Astrocyte of the hippocampus (primary cell): ENCODE measurements at regions not wholly inside any gene's neighbourhood (a gene's known extent, or its start where the extent isn't known, plus 50 kb on each side); places are given as distances from the start of the nearest gene placed in this dataset.
A peak's percentile ranks its signal among the peaks of the same experiment; 100 is the strongest.

ENCODE experiments used
- DNase-seq: peaks from one replicate; pipeline ENCODE4 v3.0.0; 2011; ENCODE audit warnings: low read depth, low spot score

- peak; percentile 60 for DNase-seq
Measured at GRCh38 chr18:40904295-40904694, 1050.7 kb upstream of the PIK3C3 start.

DNA sequence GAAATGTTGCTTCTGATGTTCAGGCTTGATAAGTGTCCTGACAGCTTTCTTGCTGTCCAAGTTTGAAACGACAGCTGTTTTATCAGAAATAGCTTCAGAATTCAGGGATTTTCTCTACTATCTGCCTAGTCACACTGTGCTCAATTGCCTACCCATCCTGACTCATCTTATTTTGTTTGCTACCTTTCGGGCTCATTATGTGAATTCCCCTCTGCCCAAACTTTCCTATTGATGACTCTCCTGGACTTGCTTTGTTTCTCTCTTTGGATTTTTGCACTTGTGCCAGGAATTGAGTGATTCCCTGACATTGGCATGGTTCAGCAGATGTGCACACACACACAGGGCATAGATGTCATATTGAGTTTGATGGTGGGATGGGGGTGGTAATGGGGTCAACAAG lies 1052.6 kb upstream of the PIK3C3 start:
- DNase-seq: peak; percentile 1

DNA sequence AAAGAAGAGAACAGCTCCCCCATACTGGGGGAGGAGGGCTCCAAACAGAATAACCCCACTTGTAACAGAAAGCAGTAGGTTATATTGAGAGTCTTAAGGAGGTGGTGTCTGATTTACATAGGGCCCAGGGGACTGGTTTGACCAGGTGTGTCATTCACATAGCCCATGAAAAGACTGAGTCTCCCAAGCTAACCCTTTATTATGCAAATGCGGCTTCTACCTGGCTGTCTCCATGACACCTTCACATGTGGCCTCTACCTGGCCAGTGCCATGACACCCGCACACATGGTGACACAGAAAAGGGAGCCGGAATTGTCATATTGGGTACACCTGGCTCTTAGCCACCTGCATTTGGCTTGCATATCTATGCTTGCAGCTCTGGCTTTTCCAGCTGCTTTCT lies 1057.2 kb upstream of the PIK3C3 start:
- no peak for DNase-seq

GRCh38 chr18:40883271-40883670 lies 1071.8 kb upstream of the PIK3C3 start:
- no peak for DNase-seq

GRCh38 chr18:40882468-40882867 lies 1072.6 kb upstream of the PIK3C3 start:
- no peak for DNase-seq

DNA sequence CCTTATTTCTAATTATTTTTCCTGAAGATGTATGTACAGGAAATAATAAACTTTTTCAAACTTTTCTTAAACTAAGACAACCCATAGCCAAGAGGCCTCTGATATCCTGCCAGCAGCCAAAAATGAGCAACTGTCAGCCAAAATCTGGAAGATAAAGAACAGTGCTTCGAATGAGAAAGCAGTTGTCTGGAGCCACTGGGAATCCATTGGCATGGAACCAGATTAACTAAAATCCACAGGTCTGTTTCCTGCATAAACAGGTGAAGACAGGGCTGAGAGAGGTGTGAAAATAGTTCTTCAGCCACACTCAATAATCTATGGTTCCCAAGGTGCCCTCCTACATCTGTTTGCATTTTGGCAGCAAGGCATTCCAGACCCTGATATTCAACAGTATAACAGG lies 1076.7 kb upstream of the PIK3C3 start:
- DNase-seq: no peak

- DNase-seq: peak; percentile 89
Measured at GRCh38 chr18:40877096-40877495, 1077.9 kb upstream of the PIK3C3 start.

DNA sequence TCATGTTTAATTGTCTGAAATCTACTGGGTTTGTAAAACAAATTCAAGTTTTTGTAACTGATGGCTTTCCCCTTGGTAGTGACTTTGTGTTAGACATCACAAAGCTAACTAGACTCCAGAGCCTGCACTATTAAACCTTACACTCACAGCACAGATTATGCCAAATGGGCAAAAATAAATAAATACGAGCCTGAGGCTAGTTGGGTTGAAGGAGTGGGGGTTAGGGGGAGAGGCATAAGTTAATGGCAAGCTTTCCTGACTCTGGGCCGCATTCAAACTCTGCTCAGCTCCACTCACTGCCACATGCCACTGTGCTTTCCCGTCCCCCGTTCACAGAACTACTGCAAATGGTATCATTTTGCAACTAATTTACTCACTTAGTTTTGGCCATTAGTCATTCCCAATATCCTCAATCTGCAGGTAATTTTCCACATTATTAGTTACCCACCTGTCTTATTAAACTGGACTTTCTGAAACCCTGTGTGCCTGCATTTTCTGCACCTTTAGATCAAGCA lies 1079.9 kb upstream of the PIK3C3 start:
- DNase-seq: no peak

DNA sequence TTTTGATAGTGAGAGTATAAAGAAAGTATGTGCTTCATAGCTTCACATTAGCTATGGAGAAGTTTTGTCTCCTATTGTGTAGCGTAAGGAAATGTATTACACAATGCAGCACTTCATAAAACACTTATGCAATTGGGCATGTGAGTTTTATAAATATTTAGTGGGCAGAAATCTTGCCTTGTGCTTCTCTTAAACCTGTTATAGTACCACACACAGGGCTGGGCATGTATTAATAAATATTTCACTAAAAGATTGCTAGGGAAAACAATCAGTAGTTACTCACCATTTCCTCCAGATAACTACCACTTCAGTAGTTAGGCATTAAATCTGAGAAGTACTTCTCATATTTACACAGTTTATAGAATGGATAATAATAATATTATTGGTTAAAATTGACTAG lies 1080.8 kb upstream of the PIK3C3 start:
- no peak for DNase-seq

GRCh38 chr18:40868110-40868858 lies 1086.8 kb upstream of the PIK3C3 start:
- peak; percentile 49 for DNase-seq

GRCh38 chr18:40867459-40867858 lies 1087.6 kb upstream of the PIK3C3 start:
- no peak for DNase-seq

- DNase-seq: no peak
Measured at GRCh38 chr18:40866968-40867367, 1088.1 kb upstream of the PIK3C3 start.

DNA sequence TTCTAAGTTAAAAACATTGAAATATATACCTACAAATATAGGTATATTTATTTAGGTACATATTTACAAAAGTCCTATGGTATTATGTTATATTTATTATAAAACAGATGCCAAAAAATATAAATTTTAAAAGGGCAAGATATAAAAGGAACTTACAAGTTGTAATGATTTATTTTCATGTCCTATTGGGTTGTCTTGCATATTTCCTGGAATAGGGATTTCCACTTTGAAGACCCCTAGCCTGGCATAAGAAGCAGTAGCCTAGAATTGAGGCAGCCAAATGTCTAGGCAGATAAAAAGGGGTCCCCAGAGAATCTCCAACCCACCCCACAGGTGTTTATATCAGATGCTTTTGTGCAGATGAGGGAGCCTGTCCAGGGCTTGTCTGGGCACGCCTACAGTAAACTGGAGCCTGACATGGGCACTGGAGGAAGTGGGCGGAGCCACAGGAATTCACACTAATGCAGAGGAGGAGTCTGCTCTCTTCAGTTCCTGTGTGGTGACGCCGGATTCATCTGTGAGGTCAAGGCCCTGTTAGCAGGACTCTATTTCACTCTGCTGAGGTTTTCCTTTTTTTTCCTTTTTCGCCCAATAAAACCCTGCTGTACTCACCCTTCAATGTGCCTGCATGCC lies 1088.9 kb upstream of the PIK3C3 start:
- no peak for DNase-seq

DNA sequence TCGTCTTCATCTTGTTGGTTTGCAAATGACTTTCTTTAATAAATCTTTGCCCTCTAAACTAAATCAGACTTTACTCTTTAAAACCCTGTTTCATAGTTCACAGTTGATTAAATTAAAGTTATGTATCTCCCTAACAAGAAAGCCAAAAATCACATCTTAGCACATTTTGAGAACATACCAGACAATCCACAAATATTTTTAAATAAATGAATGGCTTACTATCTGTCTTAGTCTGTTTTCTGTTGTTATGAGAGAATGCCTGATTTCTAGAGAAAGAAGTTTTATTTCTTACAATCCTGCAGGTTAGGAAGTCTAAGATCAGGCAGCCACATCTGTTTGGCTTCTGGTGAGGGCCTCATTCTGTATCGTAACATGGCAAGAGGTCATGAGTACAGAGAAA lies 1090.2 kb upstream of the PIK3C3 start:
- DNase-seq: no peak

DNA sequence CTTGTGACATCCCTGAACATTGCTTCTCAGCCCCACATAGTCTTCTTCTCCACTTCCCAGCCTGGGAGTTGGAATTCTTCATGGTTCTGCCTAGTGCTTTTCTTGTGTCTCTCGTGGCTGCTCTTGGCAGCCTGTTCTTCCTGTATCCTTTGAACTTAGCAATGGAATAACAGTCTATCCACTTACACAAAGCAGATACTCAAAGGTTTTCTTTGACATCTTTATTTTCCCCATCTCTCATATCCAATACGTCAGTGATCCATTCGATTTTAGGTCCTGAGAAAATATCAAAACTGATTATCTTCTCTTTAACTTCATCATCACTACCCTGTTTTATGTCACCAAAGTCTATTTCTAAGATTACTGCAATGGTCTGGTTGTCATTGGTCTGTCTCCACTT lies 1091.2 kb upstream of the PIK3C3 start:
- DNase-seq: no peak

DNA sequence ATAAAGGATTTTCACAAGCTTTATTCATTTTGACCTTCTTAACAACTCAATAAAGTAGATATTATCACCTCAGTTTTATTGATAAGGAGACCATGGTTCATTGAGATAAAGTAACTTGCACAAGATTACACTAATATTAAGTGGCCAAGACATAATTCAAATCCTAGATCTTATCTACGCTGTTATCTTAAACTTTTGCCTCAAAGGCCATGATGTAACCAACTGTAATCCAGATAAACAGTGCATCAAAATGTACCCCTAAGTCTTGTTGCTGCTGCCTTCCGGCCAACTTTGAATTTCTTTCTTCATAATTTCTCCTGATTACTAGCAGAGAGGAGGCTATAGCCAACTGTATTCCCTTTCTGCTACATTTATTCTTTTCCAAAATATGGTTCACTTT lies 1094.8 kb upstream of the PIK3C3 start:
- no peak for DNase-seq

DNA sequence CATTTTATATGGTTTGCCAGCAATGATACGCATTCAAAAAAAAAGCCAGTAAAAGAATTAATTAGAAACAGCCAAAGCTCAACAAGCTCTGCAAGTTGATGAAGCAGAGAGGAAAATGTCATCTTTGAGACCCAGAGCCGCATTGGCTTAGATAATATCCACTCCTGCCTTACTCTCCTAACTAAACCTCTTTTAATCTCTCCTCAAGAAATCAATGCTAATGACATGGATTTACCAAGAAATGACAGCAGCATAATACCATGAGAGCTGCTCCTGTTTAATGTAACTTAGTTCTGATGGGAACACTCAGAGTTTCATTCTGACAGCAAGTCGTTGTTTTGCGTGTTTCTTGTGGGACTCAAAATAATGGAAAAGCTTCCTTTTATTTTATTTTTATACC lies 1099.4 kb upstream of the PIK3C3 start:
- DNase-seq: no peak

DNA sequence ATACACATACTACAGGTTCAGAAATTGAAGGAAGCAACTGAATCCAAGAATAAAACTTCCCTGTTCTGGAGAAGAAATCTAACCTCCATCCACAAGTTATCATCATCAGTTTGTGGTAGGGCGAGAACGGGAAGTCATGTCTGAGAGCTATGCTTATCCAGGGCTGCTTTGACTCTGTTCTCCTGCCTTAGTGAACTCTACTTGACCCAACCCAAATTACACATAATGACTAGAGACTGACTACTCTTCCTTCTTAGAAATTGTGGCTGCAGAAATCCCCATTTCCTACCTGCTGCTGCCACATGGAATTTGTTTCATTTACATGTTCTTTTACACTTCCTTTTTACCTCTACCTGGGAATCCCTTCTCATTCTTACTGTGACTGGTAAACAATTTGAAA lies 1102.6 kb upstream of the PIK3C3 start:
- DNase-seq: no peak

GRCh38 chr18:40851014-40851429 lies 1104.0 kb upstream of the PIK3C3 start:
- peak; percentile 88 for DNase-seq

DNA sequence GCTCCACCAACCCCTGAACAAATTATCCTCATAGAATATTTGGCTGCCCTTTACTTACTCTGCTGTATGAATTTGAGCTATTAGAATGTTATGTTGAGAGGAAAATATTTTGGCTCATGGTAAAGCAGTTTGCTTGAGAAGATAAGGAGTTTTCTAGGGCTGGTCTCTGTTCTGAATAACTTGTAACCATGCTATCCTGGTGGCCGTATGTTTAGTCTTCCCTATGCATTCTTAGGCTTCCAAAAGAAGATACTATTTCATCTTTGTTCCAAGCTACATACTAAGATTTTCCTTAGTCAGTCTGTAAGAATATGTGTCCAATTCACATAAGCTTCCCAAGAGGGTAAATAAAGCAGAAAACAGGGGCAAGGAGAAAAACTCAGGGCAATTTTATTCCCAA lies 1105.1 kb upstream of the PIK3C3 start:
- no peak for DNase-seq

DNA sequence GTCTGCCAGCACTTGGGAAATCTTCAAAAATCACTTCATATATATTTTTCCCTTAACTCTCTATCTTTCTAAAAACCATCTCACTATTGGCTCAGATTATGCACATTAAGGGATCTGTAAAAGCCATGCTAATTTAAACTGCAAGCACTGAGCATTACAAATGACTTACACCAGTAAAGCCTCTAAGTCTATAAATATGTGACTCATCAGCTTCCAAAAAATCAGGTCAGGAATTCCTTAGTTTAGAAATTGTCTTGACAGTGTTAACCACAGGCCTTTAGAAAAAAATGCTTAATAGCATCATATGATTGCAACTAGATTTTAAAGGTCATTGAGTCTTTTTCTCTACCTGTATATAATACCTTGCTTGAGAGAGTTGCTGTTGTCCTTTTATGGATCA lies 1113.6 kb upstream of the PIK3C3 start:
- peak; percentile 61 for DNase-seq

DNA sequence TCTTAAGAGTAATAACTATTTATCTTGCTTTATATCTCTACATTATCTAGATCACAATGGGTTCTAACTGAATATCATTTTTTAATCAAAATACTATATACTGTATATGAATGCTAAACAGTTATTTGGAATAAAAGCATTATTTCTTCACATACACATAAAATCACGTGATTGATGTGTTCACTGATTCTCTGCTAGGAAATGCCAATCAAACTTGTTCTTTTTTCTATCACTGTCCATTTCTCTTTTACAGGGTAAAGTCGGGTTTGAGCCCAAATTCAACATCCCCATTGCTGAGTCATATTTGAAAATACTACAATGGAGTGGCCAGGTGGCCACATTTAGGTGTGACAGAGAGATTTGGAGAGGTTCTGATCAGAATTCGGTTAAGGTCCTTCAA lies 1114.0 kb upstream of the PIK3C3 start:
- DNase-seq: no peak

GRCh38 chr18:40832362-40832761 lies 1122.7 kb upstream of the PIK3C3 start:
- DNase-seq: peak; percentile 50
